GM19455 (cell line): ENCODE measurements at regions not wholly inside any gene's neighbourhood (a gene's known extent, or its start where the extent isn't known, plus 50 kb on each side); places are given as distances from the start of the nearest gene placed in this dataset.
"Not testable (repeated sequence)": the region's sequence is repeated elsewhere in the genome, so short reads cannot be mapped to it uniquely, and the experiment has no call there.

Experiments used
- ATAC-seq: cut with Tn5 transposase; IDR thresholded peaks from one replicate; pipeline ENCODE4 v1.9.1; 2021; ENCODE audit not compliant: unreplicated experiment

DNA sequence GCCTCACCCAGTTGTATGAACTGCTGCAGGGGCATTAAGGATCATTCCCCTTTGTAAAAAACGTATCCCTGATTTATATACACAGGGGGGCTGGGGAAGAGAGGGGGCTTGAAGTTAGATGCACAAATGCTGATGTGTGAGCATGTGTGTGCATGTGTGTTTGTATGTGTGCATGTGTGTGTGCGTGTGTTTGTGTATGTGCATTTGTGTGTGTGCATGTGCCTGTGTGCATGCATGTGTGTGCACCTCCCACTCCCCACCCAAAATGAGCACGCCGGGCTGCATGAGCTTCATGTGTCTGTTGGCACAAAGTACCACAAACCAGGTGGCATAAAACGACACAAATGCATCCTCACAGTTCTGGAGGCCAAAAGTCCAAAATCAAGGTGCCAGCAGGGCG, 1315.2 kb downstream of the TBC1D22A start:
- ATAC-seq, result no peak

- no peak for ATAC-seq
Measured at GRCh38 chr22:48076008-48076407, 1313.6 kb downstream of the TBC1D22A start.

DNA sequence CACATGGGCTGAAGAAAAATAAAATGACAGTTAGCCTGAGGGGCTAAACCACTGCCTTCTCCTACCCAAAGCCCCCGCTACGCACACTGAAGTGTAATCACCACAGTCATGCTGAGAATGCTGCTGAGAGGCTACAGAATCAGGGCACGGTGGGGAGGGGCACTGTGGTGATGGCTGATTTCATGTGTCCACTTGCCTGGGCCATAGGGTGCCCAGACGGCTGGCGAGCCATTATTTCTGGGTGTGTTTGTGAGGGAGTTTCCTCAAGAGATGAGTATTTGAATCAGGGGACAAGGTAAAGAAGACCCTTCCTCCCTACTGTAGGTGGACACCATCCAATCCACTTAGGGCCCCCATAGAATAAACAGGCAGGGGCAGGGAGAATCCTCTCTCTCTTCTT, 1313.2 kb downstream of the TBC1D22A start:
- no peak for ATAC-seq

- no peak for ATAC-seq
Measured at GRCh38 chr22:48072777-48073176, 1310.3 kb downstream of the TBC1D22A start.

DNA sequence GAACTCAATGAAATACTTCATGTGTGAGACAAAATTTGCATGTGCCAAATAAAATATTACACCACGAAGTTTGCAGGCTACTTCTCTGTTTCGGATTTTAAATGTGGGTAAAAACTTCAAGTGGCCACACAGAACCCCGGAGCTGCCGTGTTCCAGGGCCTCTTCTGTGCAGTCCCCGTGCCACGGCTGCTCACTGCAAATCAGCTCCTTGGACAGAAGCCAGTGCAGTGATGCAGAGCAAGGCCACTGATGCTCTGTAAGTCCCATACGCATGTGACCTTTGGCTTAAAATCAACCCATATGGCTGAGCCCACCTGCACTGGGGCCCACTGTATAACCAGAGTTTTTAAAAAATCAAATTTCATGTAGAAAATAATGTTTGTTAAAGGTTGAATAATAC, 1309.4 kb downstream of the TBC1D22A start:
- ATAC-seq, result no peak

DNA sequence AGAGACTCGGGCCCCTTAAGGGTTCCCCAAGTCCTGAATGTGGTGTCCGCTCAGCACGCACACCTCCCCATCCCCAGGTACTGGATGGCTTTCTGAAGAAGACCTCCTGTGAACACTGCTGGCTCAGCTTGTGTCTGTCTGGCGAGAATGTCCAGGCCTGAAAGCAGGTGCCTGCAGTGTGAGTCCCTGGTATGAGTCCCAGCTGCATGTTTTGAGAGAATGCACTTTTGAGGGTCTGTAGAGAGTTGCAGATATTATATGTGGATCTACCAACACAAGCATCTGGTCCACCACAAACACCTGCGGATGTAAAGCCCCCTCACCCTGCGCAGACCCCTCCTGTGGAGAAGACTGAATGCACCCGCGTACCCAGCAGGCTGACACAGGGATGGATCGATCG, 1308.9 kb downstream of the TBC1D22A start:
- no peak for ATAC-seq

DNA sequence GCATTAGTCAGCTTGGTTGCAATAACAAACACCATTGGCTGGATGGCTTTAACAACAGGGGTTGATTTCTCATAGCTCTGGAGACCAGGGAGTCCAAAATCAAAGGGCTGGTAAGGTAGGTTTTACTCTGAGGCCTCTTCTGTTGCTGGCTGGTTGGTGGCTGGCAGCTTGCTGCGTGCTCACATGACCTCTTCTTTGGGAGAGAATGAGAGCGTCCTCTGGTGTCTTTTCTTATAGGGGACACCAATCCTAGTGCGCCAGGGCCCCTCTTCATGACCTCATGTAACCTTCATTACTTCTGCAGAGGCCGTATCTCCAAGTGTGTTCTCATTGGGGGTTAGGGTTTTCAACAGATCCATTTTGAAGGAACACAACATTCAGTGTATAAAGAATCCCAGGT, 1308.3 kb downstream of the TBC1D22A start:
- ATAC-seq, result no peak

GRCh38 chr22:48070083-48070482, 1307.6 kb downstream of the TBC1D22A start:
- ATAC-seq, result no peak

GRCh38 chr22:48069256-48069655, 1306.8 kb downstream of the TBC1D22A start:
- no peak for ATAC-seq

GRCh38 chr22:48068323-48068885, 1306.0 kb downstream of the TBC1D22A start:
- no peak for ATAC-seq

DNA sequence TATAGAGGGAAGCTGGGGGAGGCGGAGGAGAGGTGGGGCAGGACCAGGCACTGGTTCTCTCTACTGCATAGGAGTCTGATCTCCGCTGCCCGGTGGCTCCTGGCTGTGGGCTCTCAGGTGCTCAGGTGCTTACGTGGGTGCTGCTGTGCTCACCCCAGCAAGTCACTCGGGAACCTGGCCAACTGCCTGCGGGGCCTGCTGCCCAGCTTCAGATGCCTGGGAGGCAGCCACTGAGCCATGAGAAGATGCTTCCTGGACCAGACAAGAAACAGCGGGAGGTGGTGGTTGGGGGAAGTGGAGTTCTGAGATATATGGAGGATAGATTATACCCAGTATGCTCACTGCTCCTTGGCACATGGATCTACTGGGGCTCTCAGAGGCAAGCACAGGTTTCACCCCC, 1303.4 kb downstream of the TBC1D22A start:
- no peak for ATAC-seq

DNA sequence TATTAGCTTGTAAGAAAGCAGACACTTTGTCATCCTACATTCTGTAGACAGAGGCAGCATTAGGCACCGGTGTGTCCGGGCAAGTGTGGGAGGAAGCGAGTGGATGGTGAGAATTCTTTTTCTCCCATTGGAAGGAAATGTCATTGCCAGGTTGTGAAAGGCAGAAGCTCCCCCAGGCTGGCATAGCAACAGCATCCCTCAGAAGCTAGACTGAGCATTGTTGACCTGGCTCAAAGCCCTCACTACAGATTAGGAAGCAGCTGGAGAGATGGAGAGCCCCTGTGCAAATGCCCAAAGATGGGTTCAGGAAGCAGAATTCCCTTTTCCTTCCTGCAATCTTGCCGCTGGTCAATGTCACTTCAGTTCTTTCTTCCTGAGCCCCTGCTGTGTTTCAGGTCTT, 1299.3 kb downstream of the TBC1D22A start:
- ATAC-seq, result no peak

- no peak for ATAC-seq
Measured at GRCh38 chr22:48060266-48060665, 1297.8 kb downstream of the TBC1D22A start.

DNA sequence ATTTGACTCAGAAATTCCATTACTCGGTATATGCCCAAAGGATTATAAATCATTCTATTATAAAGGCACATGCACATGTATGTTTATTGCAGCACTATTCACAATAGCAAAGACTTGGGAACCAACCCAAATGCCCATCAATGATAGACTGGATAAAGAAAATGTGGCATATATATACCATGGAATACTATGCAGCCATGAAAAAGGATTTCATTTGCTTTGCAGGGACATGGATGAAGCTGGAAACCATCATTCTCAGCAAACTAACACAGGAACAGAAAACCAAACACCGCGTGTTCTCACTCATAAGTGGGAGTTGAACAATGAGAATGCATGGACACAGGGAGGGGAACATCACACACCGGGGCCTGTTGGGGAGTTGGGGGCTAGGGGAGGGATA, 1297.1 kb downstream of the TBC1D22A start:
- ATAC-seq, result not testable (repeated sequence)

GRCh38 chr22:48057116-48057835, 1294.8 kb downstream of the TBC1D22A start:
- no peak for ATAC-seq

- ATAC-seq, result no peak
Measured at GRCh38 chr22:48055827-48056226, 1293.4 kb downstream of the TBC1D22A start.

GRCh38 chr22:48055185-48055584, 1292.7 kb downstream of the TBC1D22A start:
- ATAC-seq, result no peak

- ATAC-seq, result no peak
Measured at GRCh38 chr22:48054596-48054995, 1292.1 kb downstream of the TBC1D22A start.

DNA sequence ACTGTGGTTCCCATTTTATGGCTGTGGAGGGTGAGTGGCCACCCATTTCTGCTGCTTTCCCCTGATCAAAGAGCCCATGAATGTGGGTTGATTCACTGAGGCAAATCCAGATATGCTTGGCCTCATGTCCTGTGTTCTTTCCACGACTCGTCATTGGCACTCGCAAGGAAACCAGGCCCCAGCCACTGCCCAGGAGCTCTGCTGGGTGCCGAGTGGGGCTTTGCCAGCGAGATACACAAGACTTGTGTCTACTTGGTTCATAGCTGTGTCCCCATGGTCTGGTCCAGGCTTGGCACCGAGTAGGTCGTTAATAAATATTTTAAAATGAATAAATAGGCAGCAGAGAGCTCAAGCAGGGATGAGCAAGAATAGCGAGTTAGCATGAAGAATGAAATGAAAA, 1291.5 kb downstream of the TBC1D22A start:
- no peak for ATAC-seq

DNA sequence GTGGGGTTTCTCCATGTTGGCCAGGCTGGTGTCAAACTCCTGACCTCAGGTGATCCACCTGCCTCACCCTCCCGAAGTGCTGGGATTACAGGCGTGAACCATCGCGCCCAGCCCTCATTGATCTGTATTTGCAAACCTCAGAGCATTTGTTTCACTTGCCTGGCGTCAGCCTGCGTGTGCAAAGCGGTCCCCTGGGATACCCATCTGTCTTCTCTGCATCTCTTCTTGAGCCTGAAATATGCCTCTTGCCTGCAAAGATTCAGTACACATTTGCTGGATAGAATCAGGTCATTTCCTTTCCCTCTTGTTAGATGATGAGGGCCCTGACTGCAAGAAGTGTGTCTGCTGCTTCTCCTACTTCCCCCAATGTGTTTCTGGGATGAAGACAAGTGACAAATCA, 1291.0 kb downstream of the TBC1D22A start:
- ATAC-seq, result no peak

DNA sequence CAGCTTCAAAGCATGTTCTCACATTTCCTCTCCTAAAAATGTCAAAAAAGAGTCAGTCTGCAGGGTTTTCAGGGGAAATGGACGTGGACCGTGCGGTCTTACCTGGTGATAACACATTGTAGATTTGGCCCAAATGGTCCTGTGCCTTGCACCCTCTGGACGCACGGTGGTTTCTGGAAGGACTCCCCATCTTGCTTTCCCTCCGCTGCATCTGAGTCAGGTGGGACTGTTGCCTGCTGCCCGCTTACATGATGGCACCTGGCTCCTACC, 1290.1 kb downstream of the TBC1D22A start:
- ATAC-seq, result no peak

DNA sequence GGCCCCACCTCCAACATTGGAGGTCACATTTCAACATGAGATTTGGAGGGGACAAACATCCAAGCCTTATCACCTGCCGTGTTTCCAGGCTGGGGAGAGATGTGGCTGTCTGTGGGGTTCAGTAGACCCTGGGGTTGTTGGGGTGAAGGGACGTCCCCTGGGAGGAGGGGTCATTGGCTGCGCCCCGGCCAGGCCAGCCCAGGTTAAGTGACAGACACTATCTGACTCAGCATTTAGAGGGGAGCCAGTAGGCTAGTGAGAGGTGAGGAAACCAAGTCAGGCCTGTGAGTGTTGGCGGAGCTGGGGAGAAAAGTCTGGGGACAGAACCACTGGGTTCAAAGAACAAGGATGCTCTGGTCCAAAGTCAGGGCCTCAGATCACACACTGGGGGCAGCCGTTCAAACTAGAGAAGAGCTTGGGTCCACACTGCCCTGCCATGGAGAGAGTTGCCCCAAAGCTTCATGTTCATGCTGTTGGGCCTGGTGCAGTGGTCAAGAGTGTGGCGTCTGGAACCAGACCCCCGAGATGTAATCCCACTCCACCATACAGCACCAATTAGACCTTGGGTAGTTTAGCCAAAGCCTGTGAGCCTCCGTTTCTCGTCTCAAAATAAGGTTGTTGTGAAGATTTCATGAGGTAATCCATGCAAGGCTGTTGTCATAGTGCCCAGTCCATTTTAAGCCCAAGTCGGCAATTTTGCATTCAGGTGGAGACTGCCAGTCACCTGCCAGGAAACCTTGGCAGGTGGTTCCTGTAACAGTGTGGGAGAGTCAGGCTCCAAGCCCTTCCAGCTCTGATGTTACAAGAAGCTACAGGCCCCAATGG, 1289.6 kb downstream of the TBC1D22A start:
- ATAC-seq, result no peak
